HG02870 (cell line): ENCODE measurements at regions not wholly inside any gene's neighbourhood (a gene's known extent, or its start where the extent isn't known, plus 50 kb on each side); places are given as distances from the start of the nearest gene placed in this dataset.

ENCODE experiments used
- ATAC-seq: cut with Tn5 transposase; IDR thresholded peaks from one replicate; pipeline ENCODE4 v1.9.1; 2021; ENCODE audit warnings: mild to moderate bottlenecking, moderate library complexity; ENCODE audit not compliant: unreplicated experiment

DNA sequence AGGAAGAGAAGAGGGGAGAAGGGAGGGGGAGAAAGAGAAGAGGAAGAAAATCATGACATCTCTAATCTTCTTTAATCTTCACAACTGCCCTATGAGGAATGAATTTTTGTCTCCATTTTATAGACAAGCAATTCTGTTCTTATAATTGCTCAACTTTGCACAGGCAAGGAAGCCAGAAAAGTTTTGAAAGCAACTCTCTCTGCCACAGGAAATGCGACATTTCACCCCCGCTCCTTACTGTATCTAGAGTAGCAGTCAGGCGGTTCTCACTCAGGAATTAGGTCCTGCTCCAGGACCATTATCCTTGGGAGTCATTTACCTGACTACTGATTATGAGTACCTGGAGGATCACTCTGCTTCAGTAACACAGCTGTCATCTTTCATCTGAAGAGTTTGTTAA lies 69.2 kb upstream of the FAM9A start:
- no peak for ATAC-seq

DNA sequence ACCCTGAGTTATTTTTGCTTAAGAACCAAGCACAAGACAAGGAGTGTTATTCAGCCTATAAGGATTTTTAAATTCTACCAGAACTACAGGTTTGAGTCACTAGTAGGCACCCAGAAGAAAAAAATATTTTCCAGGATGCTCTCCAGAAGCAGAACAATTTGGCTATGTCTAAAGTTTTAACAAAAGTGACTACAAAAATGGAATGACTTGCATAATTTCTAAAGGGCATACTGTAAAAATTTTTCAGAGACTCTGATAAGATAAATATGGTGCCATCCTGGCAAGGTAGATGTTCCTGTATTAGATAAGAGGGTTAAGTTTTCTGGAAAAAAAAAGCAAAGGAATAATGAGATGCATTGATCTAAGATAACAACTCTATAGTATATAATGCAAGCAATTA lies 68.6 kb upstream of the FAM9A start:
- ATAC-seq, result no peak

DNA sequence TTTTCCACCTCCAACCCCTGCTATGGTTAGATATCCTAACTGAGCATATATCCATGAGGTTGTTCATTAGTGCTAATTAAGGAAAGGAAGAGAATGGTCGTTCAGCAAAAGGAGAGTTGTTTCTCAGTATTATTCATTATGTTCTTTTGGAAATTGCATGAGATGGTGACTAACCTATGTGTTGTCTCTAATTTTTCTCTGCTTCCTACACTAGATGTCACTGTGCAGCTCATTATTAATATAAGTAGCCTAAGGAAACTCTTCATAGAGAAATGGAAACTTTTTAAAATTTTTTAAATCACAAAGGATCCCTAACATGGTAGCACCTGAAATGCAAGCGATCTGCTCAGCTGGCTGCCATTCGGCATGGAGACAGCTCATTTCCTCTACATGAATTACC lies 67.7 kb upstream of the FAM9A start:
- ATAC-seq, result no peak

DNA sequence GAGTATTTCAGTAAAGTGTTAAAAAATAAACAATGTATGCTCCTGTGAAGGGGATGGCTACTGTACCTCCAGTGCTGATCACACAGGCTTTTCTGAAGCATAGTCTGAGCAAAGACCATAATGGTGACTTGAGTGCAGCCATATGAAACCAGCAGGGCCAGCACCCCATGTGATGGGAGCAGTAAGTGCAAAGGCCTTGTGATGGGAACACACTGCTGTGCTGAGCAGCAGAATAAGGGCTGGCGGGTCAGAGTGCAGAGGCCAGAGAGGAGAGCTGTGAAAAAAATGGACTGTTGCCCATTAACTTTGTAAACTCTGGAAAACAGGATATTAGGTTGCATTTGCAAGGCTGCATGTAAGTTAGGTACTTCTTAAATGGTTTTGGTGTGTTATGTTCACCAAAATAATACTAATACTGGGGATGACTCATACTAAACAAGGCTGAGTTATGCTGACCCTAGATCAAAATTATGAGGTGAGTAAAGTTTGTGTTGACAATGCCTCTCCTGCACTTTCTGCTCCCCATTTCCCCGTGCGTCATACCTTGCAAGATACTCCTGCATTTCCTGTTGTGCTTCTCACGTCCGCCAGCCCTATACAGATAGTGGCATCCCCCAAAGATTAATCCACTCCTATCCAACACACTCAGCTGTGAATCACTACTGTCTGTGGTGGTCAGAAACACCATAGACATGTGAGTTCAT lies 67.0 kb upstream of the FAM9A start:
- ATAC-seq, result no peak

DNA sequence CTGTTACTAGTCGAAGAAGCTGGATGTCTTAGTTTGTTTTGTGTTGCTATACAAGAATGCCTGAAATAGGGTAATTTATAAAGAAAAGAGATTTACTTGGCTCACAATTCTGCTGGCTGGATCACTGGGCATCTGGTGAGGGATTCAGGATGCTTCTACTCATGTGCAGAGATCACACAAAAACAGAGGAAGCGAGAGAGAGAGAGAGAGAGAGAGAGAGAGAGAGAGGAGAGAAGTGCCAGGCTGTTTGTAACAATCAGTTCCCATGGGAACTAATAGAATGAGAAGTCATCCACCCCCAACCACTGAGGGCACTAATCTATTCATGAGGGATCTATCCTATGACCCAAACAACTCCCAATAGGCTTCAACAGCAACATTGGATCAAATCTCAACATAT lies 66.2 kb upstream of the FAM9A start:
- ATAC-seq, result no peak

DNA sequence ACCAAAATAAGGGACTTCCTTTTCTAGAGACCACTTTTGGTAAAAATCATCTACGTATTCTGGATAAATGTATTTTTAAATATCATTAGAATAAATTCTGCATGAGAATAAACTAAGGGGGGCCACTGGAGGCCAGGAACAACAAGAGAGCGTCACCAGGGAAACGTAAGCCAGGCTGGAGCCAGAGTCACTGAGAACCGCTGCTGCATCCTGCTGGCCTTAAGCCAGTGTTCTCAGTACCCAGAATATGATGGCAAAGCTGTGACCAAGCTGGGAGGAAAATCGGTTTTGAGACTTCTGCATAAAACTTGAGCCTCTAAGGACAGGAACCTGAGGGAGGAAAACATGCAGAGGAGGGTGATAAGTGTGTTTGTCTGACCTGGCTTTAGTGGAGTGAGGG lies 63.0 kb upstream of the FAM9A start:
- no peak for ATAC-seq

DNA sequence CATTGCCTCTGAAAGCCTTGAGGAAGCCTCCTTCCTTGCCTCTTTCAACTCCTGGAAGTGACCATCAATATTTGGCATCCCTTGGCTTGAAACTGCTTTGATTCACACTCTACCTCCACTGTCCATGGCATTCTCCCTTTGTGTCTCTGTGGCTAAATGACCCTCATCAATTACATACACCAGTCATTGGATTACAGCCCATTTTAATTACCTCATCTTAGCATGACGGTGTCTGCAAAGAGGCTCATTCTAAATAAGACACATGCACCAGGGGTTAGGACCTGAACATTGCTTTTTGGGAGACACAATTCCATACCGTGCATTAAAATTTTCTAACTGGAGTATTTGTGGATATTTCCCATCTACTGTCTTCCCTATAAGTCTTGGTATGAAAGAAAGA lies 60.7 kb upstream of the FAM9A start:
- no peak for ATAC-seq

DNA sequence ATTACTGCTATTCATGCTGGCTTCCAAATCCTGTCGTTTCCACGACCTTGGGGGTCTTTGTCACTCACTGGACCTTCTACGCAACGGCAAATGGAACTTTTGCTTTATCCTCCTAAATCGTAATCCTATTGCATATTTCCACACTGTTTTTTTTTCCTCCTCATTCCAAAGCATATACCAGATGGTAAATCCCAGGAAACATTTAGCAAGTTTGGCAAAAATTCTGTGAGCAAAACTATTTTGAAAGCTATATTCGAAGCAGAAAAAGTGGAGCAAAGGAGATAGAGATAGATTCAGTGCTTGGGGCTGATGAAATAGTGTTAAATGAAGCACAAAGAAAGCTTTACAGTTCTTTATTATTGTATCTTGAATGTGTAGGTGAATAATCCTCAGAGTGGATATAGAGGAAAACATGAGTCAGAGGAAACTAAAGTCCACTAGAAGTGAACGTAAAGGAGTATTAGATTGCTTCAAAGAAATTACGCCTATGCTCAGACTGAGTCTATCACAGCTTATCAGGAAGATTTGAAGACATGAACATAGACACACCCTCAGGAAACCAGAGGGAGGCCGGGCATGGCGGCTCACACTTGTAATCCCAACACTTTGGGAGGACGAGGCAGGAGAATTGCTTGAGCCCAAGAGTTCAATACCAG lies 50.2 kb upstream of the FAM9A start:
- ATAC-seq, result no peak
